Naive thymus-derived CD4-positive, alpha-beta T cell (primary cell): ENCODE measurements at regions not wholly inside any gene's neighbourhood (a gene's known extent, or its start where the extent isn't known, plus 50 kb on each side); places are given as distances from the start of the nearest gene placed in this dataset.
A peak's percentile ranks its signal among the peaks of the same experiment; 100 is the strongest.

ENCODE experiments used
- ATAC-seq: fragments of 150-1000 bp; cut with Tn5 transposase; 2 replicates; pipeline ENCODE4 v1.10.0; 2021; ENCODE audit warnings: mild to moderate bottlenecking, moderate library complexity
- CTCF ChIA-PET: fragments of 350-600 bp; sonication (Branson Sonifier 250); formaldehyde crosslinking; loops from one replicate; lab custom pipeline; 2021; ENCODE audit warnings: antibody characterized with exemption; lab: Charles Lee
- POLR2A ChIA-PET: fragments of 350-600 bp; sonication (Branson Sonifier 250); formaldehyde crosslinking; loops from one replicate; lab custom pipeline; 2021; ENCODE audit warnings: antibody characterized with exemption, inconsistent platforms; lab: Charles Lee
- DNase-seq, 9 donors: peaks; one replicate each; pipeline versions ENCODE4 v3.0.0 to v3.0.0-alpha.2; 2020 to 2022; ENCODE audit warnings: mixed read lengths in 1 of 9
- H3K27ac ChIP-seq: one replicate; pipeline ENCODE4 v1.7.0; 2013; ENCODE audit warnings: mild to moderate bottlenecking, low read depth, low read length, moderate library complexity
- H3K27me3 ChIP-seq, 2 donors: one replicate each; pipeline ENCODE4 v1.7.0; 2013; ENCODE audit warnings: low read length in 2 of 2, mild to moderate bottlenecking in 2 of 2, moderate library complexity in 2 of 2; ENCODE audit not compliant: control insufficient read depth in 2 of 2, insufficient read depth in 2 of 2
- H3K36me3 ChIP-seq, 3 experiments: 1 replicate in 2 of 3; 2 replicates in 1 of 3; pipeline ENCODE4 v1.7.0; 2013; ENCODE audit warnings: low read length in 3 of 3, mild to moderate bottlenecking in 3 of 3, moderate library complexity in 1 of 3; ENCODE audit not compliant: insufficient read depth in 3 of 3, control insufficient read depth in 2 of 3
- H3K4me1 ChIP-seq, 2 donors: one replicate each; pipeline ENCODE4 v1.7.0; 2013; ENCODE audit warnings: low read length in 2 of 2, mild to moderate bottlenecking in 2 of 2, moderate library complexity in 1 of 2; ENCODE audit not compliant: control insufficient read depth in 2 of 2, insufficient read depth in 2 of 2
- H3K4me3 ChIP-seq: 2 replicates; pipeline ENCODE4 v1.7.0; 2013; ENCODE audit warnings: mild to moderate bottlenecking, low read length
- H3K9me3 ChIP-seq, 3 experiments: 1 replicate in 2 of 3; 2 replicates in 1 of 3; pipeline ENCODE4 v1.7.0; 2013; ENCODE audit warnings: low read length in 3 of 3; ENCODE audit not compliant: control insufficient read depth in 2 of 3
- H3K27ac Mint-ChIP-seq, 9 donors: one replicate each; pipeline ENCODE4 v1.8.0; 2020 to 2022; ENCODE audit warnings: mixed read lengths in 9 of 9, mild to moderate bottlenecking in 8 of 9, moderate library complexity in 5 of 9, inconsistent platforms in 2 of 9
- H3K27me3 Mint-ChIP-seq, 5 donors: one replicate each; pipeline ENCODE4 v1.8.0; 2021 to 2022; ENCODE audit warnings: mixed read lengths in 5 of 5, mild to moderate bottlenecking in 1 of 5
- H3K36me3 Mint-ChIP-seq, 5 donors: one replicate each; pipeline ENCODE4 v1.8.0; 2020 to 2022; ENCODE audit warnings: mixed read lengths in 5 of 5, mild to moderate bottlenecking in 3 of 5, inconsistent platforms in 1 of 5
- H3K4me1 Mint-ChIP-seq, 7 donors: one replicate each; pipeline ENCODE4 v1.8.0; 2020 to 2022; ENCODE audit warnings: mixed read lengths in 7 of 7, mild to moderate bottlenecking in 3 of 7, inconsistent platforms in 1 of 7
- H3K4me3 Mint-ChIP-seq, 10 donors: one replicate each; pipeline ENCODE4 v1.8.0; 2020 to 2022; ENCODE audit warnings: mild to moderate bottlenecking in 10 of 10, mixed read lengths in 10 of 10, moderate library complexity in 6 of 10, inconsistent platforms in 2 of 10
- H3K9me3 Mint-ChIP-seq, 11 donors: one replicate each; pipeline ENCODE4 v1.8.0; 2020 to 2022; ENCODE audit warnings: mixed read lengths in 11 of 11, mild to moderate bottlenecking in 4 of 11, inconsistent platforms in 1 of 11, moderate library complexity in 1 of 11
- intact Hi-C, 2 donors: fragments of 100-400 bp; cut with micrococcal nuclease; formaldehyde crosslinking; loops; one replicate each; pipeline ENCODE4 v1.15.1; 2023

- Mint-ChIP-seq H3K27ac (no peak overlapping the region), H3K27me3 (peaks cover 0 to 33% (median 2%) of the 10 kb centered on the region in 5 donors), H3K9me3 (peaks cover 0 to 8% (median 2%) of the 10 kb centered on the region in 11 donors), H3K4me1 (no peaks in the 10 kb centered on the region), H3K4me3 (no peak overlapping the region), H3K36me3 (no peaks in the 10 kb centered on the region)
- POLR2A ChIA-PET: no interaction called here
- CTCF ChIA-PET: no interaction called here
- Histone ChIP-seq H3K4me1 (no peaks in the 10 kb centered on the region), H3K27me3 (no peaks in the 10 kb centered on the region), H3K36me3 (no peaks in the 10 kb centered on the region), H3K4me3 (no peak overlapping the region), H3K27ac (no peak overlapping the region), H3K9me3 (no peaks in the 10 kb centered on the region)
- ATAC-seq (no peak), DNase-seq (no peak)
- intact Hi-C loops: no loop called here
These were observed 401.6 kb downstream of the BRD1 start for GRCh38 chr22:49426098-49426497.

- Mint-ChIP-seq H3K4me3 (no peak overlapping the region), H3K27ac (no peak overlapping the region), H3K9me3 (peaks cover 0 to 14% (median 7%) of the 10 kb centered on the region in 11 donors), H3K36me3 (no peaks in the 10 kb centered on the region), H3K27me3 (peaks cover 0 to 37% (median 0%) of the 10 kb centered on the region in 5 donors), H3K4me1 (no peaks in the 10 kb centered on the region)
- Histone ChIP-seq H3K4me1 (no peaks in the 10 kb centered on the region), H3K36me3 (no peaks in the 10 kb centered on the region), H3K27ac (no peak overlapping the region), H3K9me3 (no peaks in the 10 kb centered on the region), H3K4me3 (no peak overlapping the region), H3K27me3 (no peaks in the 10 kb centered on the region)
- ChIA-PET POLR2A (no interaction called here), CTCF (no interaction called here)
- DNase-seq (no peak), ATAC-seq (no peak)
- intact Hi-C loops: no loop called here
These were observed 402.3 kb downstream of the BRD1 start for GRCh38 chr22:49425356-49425755.

- Histone ChIP-seq H3K27me3 (no peaks in the 10 kb centered on the region), H3K4me1 (no peaks in the 10 kb centered on the region), H3K4me3 (no peak overlapping the region), H3K27ac (no peak overlapping the region), H3K36me3 (no peaks in the 10 kb centered on the region), H3K9me3 (no peaks in the 10 kb centered on the region)
- DNase-seq (no peak), ATAC-seq (no peak)
- Mint-ChIP-seq H3K9me3 (peaks cover 0 to 14% (median 7%) of the 10 kb centered on the region in 11 donors), H3K36me3 (no peaks in the 10 kb centered on the region), H3K27ac (peak overlapping the region in 1 of 9 donors; percentile 47), H3K4me3 (no peak overlapping the region), H3K4me1 (no peaks in the 10 kb centered on the region), H3K27me3 (peaks cover 0 to 33% (median 0%) of the 10 kb centered on the region in 5 donors)
- intact Hi-C loops: no loop called here
- ChIA-PET CTCF (no interaction called here), POLR2A (no interaction called here)
These were observed 402.8 kb downstream of the BRD1 start for GRCh38 chr22:49424893-49425270.

GRCh38 chr22:49423125-49423650 is 404.5 kb downstream of the BRD1 start:
- Histone ChIP-seq H3K4me1 (no peaks in the 10 kb centered on the region), H3K27me3 (no peaks in the 10 kb centered on the region), H3K36me3 (no peaks in the 10 kb centered on the region), H3K9me3 (no peaks in the 10 kb centered on the region), H3K27ac (no peak overlapping the region), H3K4me3 (no peak overlapping the region)
- Mint-ChIP-seq H3K27ac (no peak overlapping the region), H3K27me3 (peaks cover 0 to 37% (median 2%) of the 10 kb centered on the region in 5 donors), H3K36me3 (no peaks in the 10 kb centered on the region), H3K9me3 (peaks cover 0 to 20% (median 7%) of the 10 kb centered on the region in 11 donors), H3K4me3 (no peak overlapping the region), H3K4me1 (no peaks in the 10 kb centered on the region)
- DNase-seq: no peak
- ChIA-PET CTCF (no interaction called here), POLR2A (no interaction called here)
- intact Hi-C loops: no loop called here
- no peak for ATAC-seq

- CTCF ChIA-PET: no interaction called here
- no peak overlapping the region for H3K27ac Mint-ChIP-seq
- no peak overlapping the region for H3K4me3 Mint-ChIP-seq
- Histone ChIP-seq H3K9me3 (no peaks in the 10 kb centered on the region), H3K4me1 (no peaks in the 10 kb centered on the region), H3K36me3 (no peaks in the 10 kb centered on the region), H3K27me3 (no peaks in the 10 kb centered on the region), H3K4me3 (no peak overlapping the region), H3K27ac (no peak overlapping the region)
- peaks cover 0 to 20% (median 7%) of the 10 kb centered on the region in 11 donors for H3K9me3 Mint-ChIP-seq
- H3K36me3 Mint-ChIP-seq: no peaks in the 10 kb centered on the region
- ATAC-seq: no peak
- peaks cover 0 to 1% (median 0%) of the 10 kb centered on the region in 7 donors for H3K4me1 Mint-ChIP-seq
- intact Hi-C loops: no loop called here
- POLR2A ChIA-PET: no interaction called here
- no peak for DNase-seq
- H3K27me3 Mint-ChIP-seq: peaks cover 0 to 37% (median 4%) of the 10 kb centered on the region in 5 donors
These were observed 405.0 kb downstream of the BRD1 start for GRCh38 chr22:49422701-49423100.

GRCh38 chr22:49420651-49421050 is 407.0 kb downstream of the BRD1 start:
- Histone ChIP-seq H3K36me3 (no peaks in the 10 kb centered on the region), H3K9me3 (no peaks in the 10 kb centered on the region), H3K4me3 (no peak overlapping the region), H3K4me1 (no peaks in the 10 kb centered on the region), H3K27me3 (no peaks in the 10 kb centered on the region), H3K27ac (no peak overlapping the region)
- Mint-ChIP-seq H3K27ac (no peak overlapping the region), H3K4me1 (peaks cover 0 to 1% (median 0%) of the 10 kb centered on the region in 7 donors), H3K4me3 (no peak overlapping the region), H3K9me3 (peaks cover 0 to 20% (median 7%) of the 10 kb centered on the region in 11 donors), H3K27me3 (peaks cover 0 to 42% (median 8%) of the 10 kb centered on the region in 5 donors), H3K36me3 (no peaks in the 10 kb centered on the region)
- ChIA-PET POLR2A (no interaction called here), CTCF (no interaction called here)
- intact Hi-C loops: no loop called here
- ATAC-seq (no peak), DNase-seq (no peak)

- DNase-seq (no peak), ATAC-seq (no peak)
- ChIA-PET POLR2A (no interaction called here), CTCF (interaction anchor here (0.6 kb wide), 1 partner anchor 14 kb away, joined by 4 read pairs; no protein-coding TSS in a partner anchor)
- Histone ChIP-seq H3K9me3 (no peaks in the 10 kb centered on the region), H3K27ac (no peak overlapping the region), H3K36me3 (no peaks in the 10 kb centered on the region), H3K4me3 (no peak overlapping the region), H3K27me3 (no peaks in the 10 kb centered on the region), H3K4me1 (no peaks in the 10 kb centered on the region)
- H3K4me3 Mint-ChIP-seq: no peak overlapping the region
- H3K4me1 Mint-ChIP-seq: peaks cover 0 to 1% (median 0%) of the 10 kb centered on the region in 7 donors
- no peaks in the 10 kb centered on the region for H3K36me3 Mint-ChIP-seq
- intact Hi-C loops: no loop called here
- peaks cover 0 to 48% (median 8%) of the 10 kb centered on the region in 5 donors for H3K27me3 Mint-ChIP-seq
- no peak overlapping the region for H3K27ac Mint-ChIP-seq
- peaks cover 0 to 20% (median 7%) of the 10 kb centered on the region in 11 donors for H3K9me3 Mint-ChIP-seq
These were observed 408.0 kb downstream of the BRD1 start for GRCh38 chr22:49419661-49420060.
